GM12872 (cell line): ENCODE measurements at regions not wholly inside any gene's neighbourhood (a gene's known extent, or its start where the extent isn't known, plus 50 kb on each side); places are given as distances from the start of the nearest gene placed in this dataset.

Experiments used
- CTCF ChIP-seq: IDR thresholded peaks from 3 replicates; pipeline ENCODE4 v1.5.1; 2011; ENCODE audit warnings: low read depth, mild to moderate bottlenecking, low read length, moderate library complexity; ENCODE audit not compliant: insufficient read depth

GRCh38 chr13:76596216-76596615, 290.0 kb downstream of the KCTD12 start:
- TF ChIP-seq CTCF = no peak

GRCh38 chr13:76594435-76594834, 291.8 kb downstream of the KCTD12 start:
- TF ChIP-seq CTCF = no peak

GRCh38 chr13:76586842-76587241, 299.4 kb downstream of the KCTD12 start:
- no peak for TF ChIP-seq CTCF

- no peak for TF ChIP-seq CTCF
These were observed 306.5 kb downstream of the KCTD12 start for GRCh38 chr13:76579701-76580100.

- no peak for TF ChIP-seq CTCF
These were observed 315.7 kb downstream of the KCTD12 start for GRCh38 chr13:76570510-76570971.

- TF ChIP-seq CTCF = no peak
These were observed 329.6 kb downstream of the KCTD12 start for GRCh38 chr13:76556627-76557026.

- TF ChIP-seq CTCF = no peak
These were observed 333.4 kb downstream of the KCTD12 start for GRCh38 chr13:76552807-76553206.
